Uterus (tissue), 2 donors: ENCODE measurements at regions not wholly inside any gene's neighbourhood (a gene's known extent, or its start where the extent isn't known, plus 50 kb on each side); places are given as distances from the start of the nearest gene placed in this dataset.

Experiments used
- CTCF ChIP-seq, 4 experiments: fragments of 200-600 bp in 2 of 4; fragments of 450-650 bp in 2 of 4; sonication (generic) in 2 of 4; IDR thresholded peaks; one replicate each; pipeline ENCODE4 v1.5.1; 2016 to 2019; ENCODE audit warnings: antibody characterized with exemption in 4 of 4, mild to moderate bottlenecking in 2 of 4, moderate library complexity in 1 of 4
- POLR2A ChIP-seq, 2 donors: fragments of 450-650 bp; IDR thresholded peaks; one replicate each; pipeline ENCODE4 v1.6.1; 2016; ENCODE audit warnings: antibody characterized with exemption in 2 of 2, mild to moderate bottlenecking in 1 of 2, moderate library complexity in 1 of 2

GRCh38 chr13:97798836-97799235 is 154.6 kb upstream of the IPO5 start:
- no peak for TF ChIP-seq CTCF (IDR thresholded peaks at IDR 0.05)
- TF ChIP-seq POLR2A (IDR thresholded peaks at IDR 0.05): no peak
